Heart left ventricle (tissue), 16 donors: ENCODE measurements at regions not wholly inside any gene's neighbourhood (a gene's known extent, or its start where the extent isn't known, plus 50 kb on each side); places are given as distances from the start of the nearest gene placed in this dataset.
"Not testable (repeated sequence)": the region's sequence is repeated elsewhere in the genome, so short reads cannot be mapped to it uniquely, and the experiment has no call there.

Experiments used
- ATAC-seq, 4 donors: fragments of 200-7000 bp; cut with Tn5 transposase; one replicate each; pipeline ENCODE4 v1.9.1; 2020 to 2022; ENCODE audit warnings: moderate library complexity in 4 of 4, mild to moderate bottlenecking in 3 of 4, moderate number of reproducible peaks in 1 of 4
- DNase-seq, 5 donors: peaks; one replicate each; pipeline ENCODE4 v3.0.0-alpha.2; 2020
- H3K27ac ChIP-seq, 12 donors: fragments of 200-600 bp; sonication (generic) in 4 of 12; one replicate each; pipeline versions ENCODE4 v1.5.0 to v1.8.0; 2016 to 2022; ENCODE audit warnings: mild to moderate bottlenecking in 2 of 12
- H3K27me3 ChIP-seq, 9 donors: fragments of 200-600 bp; sonication (generic) in 2 of 9; one replicate each; pipeline versions ENCODE4 v1.5.1 to v1.8.0; 2016 to 2022; ENCODE audit warnings: mild to moderate bottlenecking in 3 of 9
- H3K36me3 ChIP-seq, 9 donors: fragments of 200-600 bp; sonication (generic) in 2 of 9; one replicate each; pipeline versions ENCODE4 v1.5.0 to v1.8.0; 2018 to 2022; ENCODE audit warnings: mild to moderate bottlenecking in 2 of 9
- H3K4me1 ChIP-seq, 12 donors: fragments of 200-600 bp; sonication (generic) in 4 of 12; one replicate each; pipeline versions ENCODE4 v1.5.0 to v1.8.0; 2016 to 2022; ENCODE audit warnings: mild to moderate bottlenecking in 3 of 12
- H3K4me3 ChIP-seq, 12 donors: fragments of 200-600 bp; sonication (generic) in 4 of 12; one replicate each; pipeline versions ENCODE4 v1.5.0 to v1.8.0; 2017 to 2022; ENCODE audit warnings: mild to moderate bottlenecking in 9 of 12, moderate library complexity in 4 of 12
- H3K9me3 ChIP-seq, 12 donors: fragments of 200-600 bp; sonication (generic) in 4 of 12; one replicate each; pipeline versions ENCODE4 v1.5.0 to v1.8.0; 2016 to 2022; ENCODE audit warnings: mild to moderate bottlenecking in 1 of 12
- POLR2A ChIP-seq, 2 donors: fragments of 450-650 bp; IDR thresholded peaks; one replicate each; pipeline ENCODE4 v1.6.1; 2017; ENCODE audit warnings: antibody characterized with exemption in 2 of 2, mild to moderate bottlenecking in 2 of 2, moderate library complexity in 2 of 2
- WGBS, 4 donors: extraction: QIAGEN DNeasy Blood & Tissue Kit in 2 of 4; methylation state at CpG; one replicate each; pipeline versions ENCODE4 v1.1.5 to v1.1.7; 2013 to 2018; 5-methylcytosine and 5-hydroxymethylcytosine counted together
- intact Hi-C, 10 donors: fragments of 100-400 bp; cut with DNase I; formaldehyde crosslinking; loops; one replicate each; pipeline versions ENCODE4 v1.11.1 to v1.14.2; 2022
- TF ChIP-seq, protein P1 (sequence below), 12 donors: fragments of 200-600 bp; sonication (generic) in 4 of 12; IDR thresholded peaks; one replicate each; pipeline versions ENCODE4 v1.5.0 to v1.8.0; 2018 to 2022; ENCODE audit warnings: antibody characterized with exemption in 12 of 12, mild to moderate bottlenecking in 5 of 12
- donor health status: ischemic (EF 13 %, LVEDD 7.1; RV severe dilation, severe dysfunction).
- donor health status: healthy with polysubstance abuse.
- donor health status: DM: no; HTN: yes; CAD: no.
- donor health status: DM: no; HTN: no; CAD: no.
- donor health status: ischemic (EF 25% LVEDD 6.9; RV normal size, moderate dysfunction).
- donor health status: ischemic (EF 25% LVEDD 5.7; RV mildly dilated, moderate dysfunction).
- donor health status: healthy.
- donor health status: DM: yes; HTN: yes; CAD: no.
- donor health status: ischemic (EF 35%, LVEDD 5.7; RV mildly dilated, moderate dysfunction).
- donor health status: nonischemic (EF 11% LVEDD 7.7; RV severe dilation, severe dysfunction).
- donor health status: DM: yes; HTN: yes; CAD: no.
- donor health status: PGD.
- donor health status: ischemic (EF 29% LVEDD 5.4; RV normal size, mild dysfunction).
- donor health status: nonischemic (EF 23%, LVEDD 6.1; RV moderate dilation, normal function).

GRCh38 chr2:102893870-102894269, 132.0 kb downstream of the TMEM182 start:
- DNase-seq, result no peak
- intact Hi-C loops, result no loop called here
- no peaks in the 10 kb centered on the region for H3K36me3 ChIP-seq
- no peaks in the 10 kb centered on the region for H3K9me3 ChIP-seq
- no peak for TF ChIP-seq POLR2A (IDR thresholded peaks at IDR 0.05)
- TF ChIP-seq, protein P1, sequence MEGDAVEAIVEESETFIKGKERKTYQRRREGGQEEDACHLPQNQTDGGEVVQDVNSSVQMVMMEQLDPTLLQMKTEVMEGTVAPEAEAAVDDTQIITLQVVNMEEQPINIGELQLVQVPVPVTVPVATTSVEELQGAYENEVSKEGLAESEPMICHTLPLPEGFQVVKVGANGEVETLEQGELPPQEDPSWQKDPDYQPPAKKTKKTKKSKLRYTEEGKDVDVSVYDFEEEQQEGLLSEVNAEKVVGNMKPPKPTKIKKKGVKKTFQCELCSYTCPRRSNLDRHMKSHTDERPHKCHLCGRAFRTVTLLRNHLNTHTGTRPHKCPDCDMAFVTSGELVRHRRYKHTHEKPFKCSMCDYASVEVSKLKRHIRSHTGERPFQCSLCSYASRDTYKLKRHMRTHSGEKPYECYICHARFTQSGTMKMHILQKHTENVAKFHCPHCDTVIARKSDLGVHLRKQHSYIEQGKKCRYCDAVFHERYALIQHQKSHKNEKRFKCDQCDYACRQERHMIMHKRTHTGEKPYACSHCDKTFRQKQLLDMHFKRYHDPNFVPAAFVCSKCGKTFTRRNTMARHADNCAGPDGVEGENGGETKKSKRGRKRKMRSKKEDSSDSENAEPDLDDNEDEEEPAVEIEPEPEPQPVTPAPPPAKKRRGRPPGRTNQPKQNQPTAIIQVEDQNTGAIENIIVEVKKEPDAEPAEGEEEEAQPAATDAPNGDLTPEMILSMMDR (IDR thresholded peaks at IDR 0.05), result no peak
- no peak overlapping the region for H3K27ac ChIP-seq
- ATAC-seq, result no peak
- H3K4me1 ChIP-seq, result peaks cover 0 to 4% (median 0%) of the 10 kb centered on the region in 12 donors
- H3K4me3 ChIP-seq, result no peak overlapping the region
- H3K27me3 ChIP-seq, result peaks cover 0 to 4% (median 0%) of the 10 kb centered on the region in 9 donors
- WGBS, 4 donors, result 94 to 96% (median 94%) methylated on average over 12 of the region's 12 CpGs

GRCh38 chr2:102895376-102895775, 133.5 kb downstream of the TMEM182 start:
- Histone ChIP-seq H3K4me1 (peaks cover 0 to 4% (median 0%) of the 10 kb centered on the region in 12 donors), H3K4me3 (no peak overlapping the region), H3K36me3 (no peaks in the 10 kb centered on the region), H3K27me3 (peaks cover 0 to 4% (median 0%) of the 10 kb centered on the region in 9 donors), H3K9me3 (no peaks in the 10 kb centered on the region), H3K27ac (no peak overlapping the region)
- no peak for DNase-seq
- 35 to 45% (median 39%) methylated on average over 2 of the region's 2 CpGs for WGBS, 4 donors
- intact Hi-C loops, result no loop called here
- TF ChIP-seq, protein P1 (IDR thresholded peaks at IDR 0.05), result no peak
- no peak for TF ChIP-seq POLR2A (IDR thresholded peaks at IDR 0.05)
- ATAC-seq, result peak in 1 of 4 donors; percentile 20

- H3K27ac ChIP-seq, ATAC-seq, H3K4me3 ChIP-seq, H3K36me3 ChIP-seq, H3K9me3 ChIP-seq, DNase-seq, H3K27me3 ChIP-seq, intact Hi-C loops, H3K4me1 ChIP-seq: not testable (repeated sequence)
- WGBS, 4 donors, result 54 to 72% (median 57%) methylated on average over 2 of the region's 2 CpGs
Observed at GRCh38 chr2:102909240-102909639, 147.4 kb downstream of the TMEM182 start.

DNA sequence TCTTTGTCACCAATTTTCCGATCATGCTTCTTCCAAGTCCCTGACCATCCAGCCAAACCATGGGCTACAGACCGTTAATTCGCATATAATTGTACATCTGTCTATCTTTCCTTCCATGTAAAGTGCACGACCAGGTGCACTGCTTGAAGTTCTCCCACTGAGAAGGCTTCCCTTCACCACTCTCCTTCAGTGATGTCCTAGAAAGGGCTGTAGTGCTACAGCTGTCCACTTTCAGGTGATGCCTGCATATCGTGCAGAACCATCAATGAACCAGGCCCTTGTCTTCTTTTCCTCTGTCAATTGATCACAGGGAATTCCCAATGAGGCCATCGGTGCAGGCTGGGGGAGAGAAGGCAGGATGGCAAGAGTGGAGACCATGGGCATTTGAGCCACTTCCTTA, 148.9 kb downstream of the TMEM182 start:
- Histone ChIP-seq H3K27me3 (no peaks in the 10 kb centered on the region), H3K4me1 (no peaks in the 10 kb centered on the region), H3K27ac (no peak overlapping the region), H3K4me3 (no peak overlapping the region), H3K9me3 (peaks cover 0 to 3% (median 0%) of the 10 kb centered on the region in 12 donors), H3K36me3 (no peaks in the 10 kb centered on the region)
- DNase-seq, result no peak
- 77 to 83% (median 80%) methylated on average over 6 of the region's 6 CpGs for whole genome bisulfite sequencing, 4 donors
- no peak for TF ChIP-seq POLR2A (IDR thresholded peaks at IDR 0.05)
- TF ChIP-seq, protein P1 (IDR thresholded peaks at IDR 0.05), result no peak
- ATAC-seq, result no peak
- intact Hi-C loops, result no loop called here

DNA sequence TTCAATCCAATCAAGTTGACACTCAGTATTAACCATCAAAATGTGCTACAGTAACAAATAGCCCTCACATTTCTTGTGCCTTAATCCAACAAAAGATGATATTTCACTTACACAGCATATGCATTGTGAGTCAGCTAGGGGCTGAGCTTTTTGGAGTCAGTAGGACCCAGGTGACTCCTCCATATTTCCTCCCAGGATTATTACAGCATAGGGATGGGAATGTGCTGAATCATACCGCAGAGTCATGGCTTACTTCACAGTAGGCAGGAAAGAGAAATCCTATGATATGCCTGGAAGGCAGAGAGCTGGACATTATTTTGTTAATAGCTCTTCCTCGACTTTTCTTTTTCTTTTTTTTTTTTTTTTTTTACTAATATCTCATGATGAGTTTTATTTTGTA, 153.3 kb downstream of the TMEM182 start:
- DNase-seq, result no peak
- Histone ChIP-seq H3K4me3 (no peak overlapping the region), H3K27me3 (no peaks in the 10 kb centered on the region), H3K27ac (no peak overlapping the region), H3K36me3 (no peaks in the 10 kb centered on the region), H3K9me3 (peaks cover 0 to 16% (median 0%) of the 10 kb centered on the region in 12 donors), H3K4me1 (no peaks in the 10 kb centered on the region)
- no peak for TF ChIP-seq POLR2A (IDR thresholded peaks at IDR 0.05)
- TF ChIP-seq, protein P1 (IDR thresholded peaks at IDR 0.05), result no peak
- ATAC-seq, result no peak
- intact Hi-C loops, result no loop called here
- WGBS, 4 donors, result 74 to 79% (median 76%) methylated on average over 2 of the region's 2 CpGs
